ENCODE measurements at regions not wholly inside any gene's neighbourhood (a gene's known extent, or its start where the extent isn't known, plus 50 kb on each side); places are given as distances from the start of the nearest gene placed in this dataset.

GRCh38 chr4:114282937-114283336, 303.5 kb upstream of the ARSJ start:
- H3K27ac ChIP-seq, result no peak overlapping the region
- intact Hi-C loops (cut with DNase I), result no loop called here

GRCh38 chr4:114284629-114285028, 305.2 kb upstream of the ARSJ start:
- intact Hi-C loops (cut with DNase I), result no loop called here
- no peaks in the 10 kb centered on the region for H3K9me3 ChIP-seq (replicated peaks in 1 of 3)
- no peak for DNase-seq
- no peak overlapping the region for H3K27ac ChIP-seq
- no peaks in the 10 kb centered on the region for H3K27me3 ChIP-seq
- H3K4me3 ChIP-seq, result no peak overlapping the region
- no peaks in the 10 kb centered on the region for H3K36me3 ChIP-seq (replicated peaks in 1 of 2)
- 74 to 87% (median 80%) methylated on average over 1 of the region's 1 CpG for WGBS, 4 donors
- no peaks in the 10 kb centered on the region for H3K4me1 ChIP-seq (replicated peaks in 1 of 2)
- TF ChIP-seq POLR2A (IDR thresholded peaks at IDR 0.05), result no peak
- TF ChIP-seq CTCF (IDR thresholded peaks at IDR 0.05), result no peak

More at GRCh38 chr4:114282937-114283336, 303.5 kb upstream of the ARSJ start:
- no peaks in the 10 kb centered on the region for H3K36me3 ChIP-seq (replicated peaks in 1 of 2)
- TF ChIP-seq POLR2A (IDR thresholded peaks at IDR 0.05), result no peak
- TF ChIP-seq CTCF (IDR thresholded peaks at IDR 0.05), result no peak
- no peak for DNase-seq
- no peaks in the 10 kb centered on the region for H3K4me1 ChIP-seq (replicated peaks in 1 of 2)
- WGBS, 4 donors, result 30 to 32% (median 32%) methylated on average over 1 of the region's 1 CpG
- H3K9me3 ChIP-seq (replicated peaks in 1 of 3), result no peaks in the 10 kb centered on the region
- H3K27me3 ChIP-seq, result no peaks in the 10 kb centered on the region
- no peak overlapping the region for H3K4me3 ChIP-seq

GRCh38 chr4:114286262-114286810, 306.9 kb upstream of the ARSJ start:
- intact Hi-C loops (cut with DNase I), result no loop called here

GRCh38 chr4:114287079-114287696, 307.7 kb upstream of the ARSJ start:
- DNase-seq, result no peak
- Histone ChIP-seq H3K4me1 (replicated peaks in 1 of 2) (no peaks in the 10 kb centered on the region), H3K9me3 (replicated peaks in 1 of 3) (no peaks in the 10 kb centered on the region), H3K27ac (no peak overlapping the region), H3K27me3 (no peaks in the 10 kb centered on the region), H3K4me3 (no peak overlapping the region), H3K36me3 (replicated peaks in 1 of 2) (no peaks in the 10 kb centered on the region)
- intact Hi-C loops (cut with DNase I), result no loop called here
- TF ChIP-seq CTCF (IDR thresholded peaks at IDR 0.05), result no peak
- no peak for TF ChIP-seq POLR2A (IDR thresholded peaks at IDR 0.05)
- WGBS, 4 donors, result 71 to 85% (median 78%) methylated on average over 4 to 10 of the region's 10 CpGs

More at GRCh38 chr4:114286262-114286810, 306.9 kb upstream of the ARSJ start:
- H3K4me3 ChIP-seq, result no peak overlapping the region
- DNase-seq, result no peak
- H3K4me1 ChIP-seq (replicated peaks in 1 of 2), result no peaks in the 10 kb centered on the region
- no peaks in the 10 kb centered on the region for H3K36me3 ChIP-seq (replicated peaks in 1 of 2)
- 63 to 82% (median 70%) methylated on average over 3 of the region's 3 CpGs for WGBS, 4 donors
- H3K9me3 ChIP-seq (replicated peaks in 1 of 3), result no peaks in the 10 kb centered on the region
- H3K27ac ChIP-seq, result no peak overlapping the region
- no peak for TF ChIP-seq POLR2A (IDR thresholded peaks at IDR 0.05)
- TF ChIP-seq CTCF (IDR thresholded peaks at IDR 0.05), result no peak
- no peaks in the 10 kb centered on the region for H3K27me3 ChIP-seq

Data from adrenal gland (tissue), 9 donors.